Fibroblast of lung (primary cell): ENCODE measurements at regions not wholly inside any gene's neighbourhood (a gene's known extent, or its start where the extent isn't known, plus 50 kb on each side); places are given as distances from the start of the nearest gene placed in this dataset.

ENCODE experiments used
- DNase-seq, 2 donors: peaks; one replicate each; pipeline versions ENCODE4 v3.0.0 to v3.0.0-alpha.2; 2010; ENCODE audit warnings: low read depth in 2 of 2
- H2AFZ ChIP-seq: 2 replicates; pipeline ENCODE4 v1.5.1; 2012; ENCODE audit warnings: low read length, control low read depth, inconsistent platforms
- H3K27ac ChIP-seq: 2 replicates; pipeline ENCODE4 v1.5.1; 2011; ENCODE audit warnings: low read length, control low read depth; ENCODE audit not compliant: insufficient read depth
- H3K27me3 ChIP-seq: 2 replicates; pipeline ENCODE4 v1.5.1; 2011; ENCODE audit warnings: mild to moderate bottlenecking, low read length; ENCODE audit not compliant: control insufficient read depth, insufficient read depth
- H3K36me3 ChIP-seq: 2 replicates; pipeline ENCODE4 v1.5.1; 2011; ENCODE audit warnings: low read length; ENCODE audit not compliant: control insufficient read depth, insufficient read depth
- H3K4me1 ChIP-seq: 2 replicates; pipeline ENCODE4 v1.5.1; 2011; ENCODE audit warnings: low read length; ENCODE audit not compliant: control insufficient read depth, insufficient read depth; ENCODE audit errors: extremely low read depth
- H3K4me2 ChIP-seq: 2 replicates; pipeline ENCODE4 v1.5.1; 2011; ENCODE audit warnings: low read length, control low read depth; ENCODE audit not compliant: insufficient read depth; ENCODE audit errors: extremely low read depth
- H3K4me3 ChIP-seq, 4 experiments: fragments of 200-600 bp in 1 of 4; sonication (generic) in 1 of 4; replicated peaks in 1 of 4; 2 replicates each; pipeline ENCODE4 v1.5.1; 2011 to 2016; ENCODE audit warnings: low read length in 4 of 4, low read depth in 3 of 4, mild to moderate bottlenecking in 3 of 4, control low read depth in 2 of 4, inconsistent platforms in 1 of 4, mixed read lengths in 1 of 4; ENCODE audit not compliant: insufficient read depth in 1 of 4; ENCODE audit errors: control extremely low read depth in 1 of 4
- H3K79me2 ChIP-seq: 2 replicates; pipeline ENCODE4 v1.5.1; 2012; ENCODE audit warnings: mild to moderate bottlenecking, low read length, inconsistent platforms; ENCODE audit not compliant: control insufficient read depth, insufficient read depth
- H3K9ac ChIP-seq: 2 replicates; pipeline ENCODE4 v1.5.1; 2011; ENCODE audit warnings: mild to moderate bottlenecking, low read length, control low read depth; ENCODE audit not compliant: insufficient read depth
- H3K9me3 ChIP-seq: 2 replicates; pipeline ENCODE4 v1.5.1; 2012; ENCODE audit warnings: low read depth, low read length; ENCODE audit not compliant: control insufficient read depth, insufficient read depth
- H4K20me1 ChIP-seq: 2 replicates; pipeline ENCODE4 v1.5.1; 2011; ENCODE audit warnings: low read length; ENCODE audit not compliant: control insufficient read depth, insufficient read depth; ENCODE audit errors: extremely low read depth
- CTCF ChIP-seq, 2 donors: IDR thresholded peaks in 1 of 2; conservative IDR thresholded peaks in 1 of 2; 1 replicate in 1 of 2; 2 replicates in 1 of 2; pipeline ENCODE4 v1.5.1; 2011 to 2012; ENCODE audit warnings: low read length in 2 of 2, control low read depth in 1 of 2, inconsistent platforms in 1 of 2, low read depth in 1 of 2, mild to moderate bottlenecking in 1 of 2
- EZH2 ChIP-seq: IDR thresholded peaks from 2 replicates; pipeline ENCODE4 v1.5.1; 2012; ENCODE audit warnings: low read length, control low read depth, mild to moderate bottlenecking; ENCODE audit errors: missing control alignments

DNA sequence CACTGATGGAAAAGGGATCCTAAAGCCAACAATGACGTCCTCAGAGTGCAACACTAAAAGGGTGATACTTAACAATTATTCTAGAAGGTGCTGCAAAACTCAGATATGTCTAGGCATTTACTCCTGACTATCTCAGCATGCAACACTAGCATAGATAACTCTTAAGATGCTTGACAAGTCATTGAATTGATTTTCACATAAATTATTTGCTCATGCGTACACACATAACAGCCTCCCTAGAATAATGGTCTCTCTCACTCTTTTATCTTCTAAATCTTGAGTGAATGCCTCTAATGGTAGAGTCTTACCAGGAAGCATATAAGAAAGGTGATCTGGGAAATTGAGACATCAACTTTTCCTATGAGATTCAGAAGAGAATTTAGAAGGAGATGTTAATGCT, 1283.7 kb downstream of the MRPL39 start:
- H4K20me1 ChIP-seq = no peaks in the 10 kb centered on the region
- no peak overlapping the region for H3K27ac ChIP-seq
- no peak overlapping the region for H3K4me3 ChIP-seq
- no peaks in the 10 kb centered on the region for H3K9me3 ChIP-seq
- H2AFZ ChIP-seq = no peak overlapping the region
- no peaks in the 10 kb centered on the region for H3K36me3 ChIP-seq
- H3K4me2 ChIP-seq = no peak overlapping the region
- H3K79me2 ChIP-seq = no peaks in the 10 kb centered on the region
- TF ChIP-seq CTCF (conservative IDR thresholded peaks at IDR 0.05 in 1 of 2, IDR thresholded peaks at IDR 0.05 in 1 of 2; ENCODE audit: low read depth in 1 of 2, low read length in 2 of 2) = no peak
- no peak for TF ChIP-seq EZH2
- DNase-seq = no peak
- no peak overlapping the region for H3K9ac ChIP-seq
- H3K27me3 ChIP-seq = no peaks in the 10 kb centered on the region
- H3K4me1 ChIP-seq = no peaks in the 10 kb centered on the region

- Histone ChIP-seq H3K27me3 (no peaks in the 10 kb centered on the region), H3K9ac (no peak overlapping the region), H2AFZ (no peak overlapping the region), H3K4me2 (no peak overlapping the region), H3K36me3 (no peaks in the 10 kb centered on the region), H4K20me1 (no peaks in the 10 kb centered on the region), H3K9me3 (no peaks in the 10 kb centered on the region), H3K79me2 (no peaks in the 10 kb centered on the region), H3K4me3 (no peak overlapping the region), H3K4me1 (no peaks in the 10 kb centered on the region), H3K27ac (no peak overlapping the region)
- no peak for TF ChIP-seq CTCF (conservative IDR thresholded peaks at IDR 0.05 in 1 of 2, IDR thresholded peaks at IDR 0.05 in 1 of 2; ENCODE audit: low read depth in 1 of 2, low read length in 2 of 2)
- TF ChIP-seq EZH2 = no peak
- no peak for DNase-seq
These were observed 1290.9 kb downstream of the MRPL39 start for GRCh38 chr21:24316277-24316922.

- no peak overlapping the region for H3K4me2 ChIP-seq
- H3K9ac ChIP-seq = no peak overlapping the region
- no peaks in the 10 kb centered on the region for H3K36me3 ChIP-seq
- no peaks in the 10 kb centered on the region for H3K4me1 ChIP-seq
- H2AFZ ChIP-seq = no peak overlapping the region
- no peaks in the 10 kb centered on the region for H3K79me2 ChIP-seq
- H3K27me3 ChIP-seq = no peaks in the 10 kb centered on the region
- H3K4me3 ChIP-seq = no peak overlapping the region
- DNase-seq = no peak
- no peaks in the 10 kb centered on the region for H4K20me1 ChIP-seq
- H3K27ac ChIP-seq = no peak overlapping the region
- no peaks in the 10 kb centered on the region for H3K9me3 ChIP-seq
- TF ChIP-seq CTCF (conservative IDR thresholded peaks at IDR 0.05 in 1 of 2, IDR thresholded peaks at IDR 0.05 in 1 of 2; ENCODE audit: low read depth in 1 of 2, low read length in 2 of 2) (no peak), EZH2 (no peak)
These were observed 1296.5 kb downstream of the MRPL39 start for GRCh38 chr21:24310788-24311187.
